KG1 (cell line): ENCODE measurements at regions not wholly inside any gene's neighbourhood (a gene's known extent, or its start where the extent isn't known, plus 50 kb on each side); places are given as distances from the start of the nearest gene placed in this dataset.
"Not testable (repeated sequence)": the region's sequence is repeated elsewhere in the genome, so short reads cannot be mapped to it uniquely, and the experiment has no call there.

ENCODE experiments used
- DNase-seq: peaks from one replicate; lab custom pipeline; 2025; lab: John Stamatoyannopoulos, UW

- DNase-seq = not testable (repeated sequence)
These were observed 279.9 kb downstream of the PLS3 start for GRCh38 chrX:115840729-115841409.

- not testable (repeated sequence) for DNase-seq
These were observed 290.0 kb downstream of the PLS3 start for GRCh38 chrX:115850986-115851385.

- DNase-seq = not testable (repeated sequence)
These were observed 292.3 kb downstream of the PLS3 start for GRCh38 chrX:115853260-115853659.

GRCh38 chrX:115881170-115881569, 289.4 kb upstream of the AGTR2 start:
- not testable (repeated sequence) for DNase-seq

GRCh38 chrX:115884121-115884520, 286.4 kb upstream of the AGTR2 start:
- DNase-seq = not testable (repeated sequence)

GRCh38 chrX:115888041-115888440, 282.5 kb upstream of the AGTR2 start:
- not testable (repeated sequence) for DNase-seq

GRCh38 chrX:115888519-115888918, 282.0 kb upstream of the AGTR2 start:
- not testable (repeated sequence) for DNase-seq

GRCh38 chrX:115889121-115889890, 281.2 kb upstream of the AGTR2 start:
- DNase-seq = no peak

GRCh38 chrX:115892056-115892708, 278.4 kb upstream of the AGTR2 start:
- DNase-seq = no peak

GRCh38 chrX:115892787-115893671, 277.5 kb upstream of the AGTR2 start:
- no peak for DNase-seq

GRCh38 chrX:115894087-115894486, 276.5 kb upstream of the AGTR2 start:
- DNase-seq = no peak

GRCh38 chrX:115895678-115896329, 274.7 kb upstream of the AGTR2 start:
- DNase-seq = no peak

GRCh38 chrX:115896362-115896761, 274.2 kb upstream of the AGTR2 start:
- DNase-seq = no peak

- DNase-seq = no peak
These were observed 272.6 kb upstream of the AGTR2 start for GRCh38 chrX:115897956-115898355.

GRCh38 chrX:115898382-115899001, 272.1 kb upstream of the AGTR2 start:
- DNase-seq = no peak

- no peak for DNase-seq
These were observed 270.1 kb upstream of the AGTR2 start for GRCh38 chrX:115900425-115900824.

- DNase-seq = no peak
These were observed 269.3 kb upstream of the AGTR2 start for GRCh38 chrX:115901241-115901640.

GRCh38 chrX:115902995-115903394, 267.5 kb upstream of the AGTR2 start:
- DNase-seq = no peak

GRCh38 chrX:115906276-115906675, 264.3 kb upstream of the AGTR2 start:
- no peak for DNase-seq

GRCh38 chrX:115906881-115907280, 263.7 kb upstream of the AGTR2 start:
- DNase-seq = no peak

- no peak for DNase-seq
These were observed 261.5 kb upstream of the AGTR2 start for GRCh38 chrX:115909017-115909416.
